ENCODE measurements at regions not wholly inside any gene's neighbourhood (a gene's known extent, or its start where the extent isn't known, plus 50 kb on each side); places are given as distances from the start of the nearest gene placed in this dataset.

- Histone ChIP-seq H3K27ac (no peak overlapping the region), H3K4me3 (no peak overlapping the region), H3K36me3 (no peaks in the 10 kb centered on the region), H3K4me1 (no peaks in the 10 kb centered on the region), H3K9me3 (peaks cover 0 to 3% of the 10 kb centered on the region in 2 donors), H3K27me3 (no peaks in the 10 kb centered on the region)
- TF ChIP-seq POLR2A (IDR thresholded peaks at IDR 0.05) (no peak), CTCF (IDR thresholded peaks at IDR 0.05) (no peak), POLR2AphosphoS5 (IDR thresholded peaks at IDR 0.05) (no peak), EP300 (IDR thresholded peaks at IDR 0.05; ENCODE audit: low read depth) (no peak)
- in situ Hi-C loops (cut with MboI; ENCODE audit: low pct_ligation_motif_present in 1 of 4, low pct_unique_long_range_greater_than_20kb in 1 of 4, low sequenced_read_pairs in 3 of 4) (no loop called here), intact Hi-C loops (cut with DNase I; ENCODE audit: low total_unique reads) (no loop called here)
- 85 to 90% methylated on average over 3 of the region's 3 CpGs for WGBS, 2 donors (ENCODE audit: low coverage in 1 of 2)
- DNase-seq = no peak
Measured at GRCh38 chr9:102550886-102551285, 444.2 kb upstream of the CYLC2 start.

GRCh38 chr9:102550266-102550665 lies 444.9 kb upstream of the CYLC2 start:
- Histone ChIP-seq H3K9me3 (peaks cover 0 to 3% of the 10 kb centered on the region in 2 donors), H3K4me3 (no peak overlapping the region), H3K36me3 (no peaks in the 10 kb centered on the region), H3K4me1 (no peaks in the 10 kb centered on the region), H3K27ac (no peak overlapping the region), H3K27me3 (no peaks in the 10 kb centered on the region)
- TF ChIP-seq CTCF (IDR thresholded peaks at IDR 0.05) (no peak), POLR2AphosphoS5 (IDR thresholded peaks at IDR 0.05) (no peak), EP300 (IDR thresholded peaks at IDR 0.05; ENCODE audit: low read depth) (no peak), POLR2A (IDR thresholded peaks at IDR 0.05) (no peak)
- intact Hi-C loops (cut with DNase I; ENCODE audit: low total_unique reads) = no loop called here
- no peak for DNase-seq
- in situ Hi-C loops (cut with MboI; ENCODE audit: low pct_ligation_motif_present in 1 of 4, low pct_unique_long_range_greater_than_20kb in 1 of 4, low sequenced_read_pairs in 3 of 4) = no loop called here

- intact Hi-C loops (cut with DNase I; ENCODE audit: low total_unique reads) (no loop called here), in situ Hi-C loops (cut with MboI; ENCODE audit: low pct_ligation_motif_present in 1 of 4, low pct_unique_long_range_greater_than_20kb in 1 of 4, low sequenced_read_pairs in 3 of 4) (no loop called here)
- H3K4me3 ChIP-seq = no peak overlapping the region
- no peak overlapping the region for H3K27ac ChIP-seq
- no peaks in the 10 kb centered on the region for H3K27me3 ChIP-seq
- H3K36me3 ChIP-seq = no peaks in the 10 kb centered on the region
- DNase-seq = no peak
- TF ChIP-seq EP300 (IDR thresholded peaks at IDR 0.05; ENCODE audit: low read depth) = no peak
- TF ChIP-seq CTCF (IDR thresholded peaks at IDR 0.05) = no peak
- no peak for TF ChIP-seq POLR2AphosphoS5 (IDR thresholded peaks at IDR 0.05)
- TF ChIP-seq POLR2A (IDR thresholded peaks at IDR 0.05) = no peak
- WGBS, 2 donors (ENCODE audit: low coverage in 1 of 2) = 79 to 89% methylated on average over 2 of the region's 2 CpGs
- H3K4me1 ChIP-seq = no peaks in the 10 kb centered on the region
- no peaks in the 10 kb centered on the region for H3K9me3 ChIP-seq
Measured at GRCh38 chr9:102534031-102534430, 461.1 kb upstream of the CYLC2 start.

- intact Hi-C loops (cut with DNase I; ENCODE audit: low total_unique reads) (no loop called here), in situ Hi-C loops (cut with MboI; ENCODE audit: low pct_ligation_motif_present in 1 of 4, low pct_unique_long_range_greater_than_20kb in 1 of 4, low sequenced_read_pairs in 3 of 4) (no loop called here)
- H3K36me3 ChIP-seq = no peaks in the 10 kb centered on the region
- DNase-seq = no peak
- H3K4me1 ChIP-seq = no peaks in the 10 kb centered on the region
- H3K27ac ChIP-seq = no peak overlapping the region
- no peaks in the 10 kb centered on the region for H3K27me3 ChIP-seq
- 43 to 64% methylated on average over 3 of the region's 3 CpGs for WGBS, 2 donors (ENCODE audit: low coverage in 1 of 2)
- H3K9me3 ChIP-seq = no peaks in the 10 kb centered on the region
- no peak overlapping the region for H3K4me3 ChIP-seq
- no peak for TF ChIP-seq POLR2AphosphoS5 (IDR thresholded peaks at IDR 0.05)
- TF ChIP-seq POLR2A (IDR thresholded peaks at IDR 0.05) = no peak
- no peak for TF ChIP-seq CTCF (IDR thresholded peaks at IDR 0.05)
- no peak for TF ChIP-seq EP300 (IDR thresholded peaks at IDR 0.05; ENCODE audit: low read depth)
Measured at GRCh38 chr9:102521097-102521755, 473.9 kb upstream of the CYLC2 start.

Measured in transverse colon (tissue), 4 donors.